ENCODE measurements at regions not wholly inside any gene's neighbourhood (a gene's known extent, or its start where the extent isn't known, plus 50 kb on each side); places are given as distances from the start of the nearest gene placed in this dataset.
"Not testable (repeated sequence)": the region's sequence is repeated elsewhere in the genome, so short reads cannot be mapped to it uniquely, and the experiment has no call there.

DNA sequence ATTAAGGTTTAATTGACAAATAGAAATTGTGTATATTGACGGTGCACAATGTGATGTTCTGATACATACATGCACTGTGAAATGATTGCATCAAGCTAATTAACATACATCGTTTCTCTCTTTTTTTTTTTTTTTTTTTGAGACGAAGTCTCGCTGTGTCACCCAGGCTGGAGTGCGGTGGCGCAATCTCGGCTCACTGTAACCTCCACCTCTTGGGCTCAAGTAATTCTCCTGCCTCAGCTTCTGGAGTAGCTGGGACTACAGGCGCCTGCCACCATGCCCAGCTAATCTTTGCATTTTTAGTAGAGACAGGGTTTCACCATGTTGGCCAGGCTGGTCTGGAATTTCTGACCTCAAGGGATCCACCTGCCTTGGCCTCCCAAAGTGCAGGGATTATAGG, 69.9 kb upstream of the JCAD start:
- TF ChIP-seq, protein P1, sequence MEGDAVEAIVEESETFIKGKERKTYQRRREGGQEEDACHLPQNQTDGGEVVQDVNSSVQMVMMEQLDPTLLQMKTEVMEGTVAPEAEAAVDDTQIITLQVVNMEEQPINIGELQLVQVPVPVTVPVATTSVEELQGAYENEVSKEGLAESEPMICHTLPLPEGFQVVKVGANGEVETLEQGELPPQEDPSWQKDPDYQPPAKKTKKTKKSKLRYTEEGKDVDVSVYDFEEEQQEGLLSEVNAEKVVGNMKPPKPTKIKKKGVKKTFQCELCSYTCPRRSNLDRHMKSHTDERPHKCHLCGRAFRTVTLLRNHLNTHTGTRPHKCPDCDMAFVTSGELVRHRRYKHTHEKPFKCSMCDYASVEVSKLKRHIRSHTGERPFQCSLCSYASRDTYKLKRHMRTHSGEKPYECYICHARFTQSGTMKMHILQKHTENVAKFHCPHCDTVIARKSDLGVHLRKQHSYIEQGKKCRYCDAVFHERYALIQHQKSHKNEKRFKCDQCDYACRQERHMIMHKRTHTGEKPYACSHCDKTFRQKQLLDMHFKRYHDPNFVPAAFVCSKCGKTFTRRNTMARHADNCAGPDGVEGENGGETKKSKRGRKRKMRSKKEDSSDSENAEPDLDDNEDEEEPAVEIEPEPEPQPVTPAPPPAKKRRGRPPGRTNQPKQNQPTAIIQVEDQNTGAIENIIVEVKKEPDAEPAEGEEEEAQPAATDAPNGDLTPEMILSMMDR (conservative IDR thresholded peaks at IDR 0.05; ENCODE audit: low read depth in 2 of 2) = not testable (repeated sequence)
- not testable (repeated sequence) for TF ChIP-seq EZH2 (IDR thresholded peaks at IDR 0.05; ENCODE audit: low read depth, unreplicated experiment); POLR2AphosphoS5 (IDR thresholded peaks at IDR 0.05; ENCODE audit: low read depth); ZNF114 (CRISPR knock-in tag; IDR thresholded peaks at IDR 0.05)

Data from GM23338 (cell line).